ENCODE measurements at regions not wholly inside any gene's neighbourhood (a gene's known extent, or its start where the extent isn't known, plus 50 kb on each side); places are given as distances from the start of the nearest gene placed in this dataset.

DNA sequence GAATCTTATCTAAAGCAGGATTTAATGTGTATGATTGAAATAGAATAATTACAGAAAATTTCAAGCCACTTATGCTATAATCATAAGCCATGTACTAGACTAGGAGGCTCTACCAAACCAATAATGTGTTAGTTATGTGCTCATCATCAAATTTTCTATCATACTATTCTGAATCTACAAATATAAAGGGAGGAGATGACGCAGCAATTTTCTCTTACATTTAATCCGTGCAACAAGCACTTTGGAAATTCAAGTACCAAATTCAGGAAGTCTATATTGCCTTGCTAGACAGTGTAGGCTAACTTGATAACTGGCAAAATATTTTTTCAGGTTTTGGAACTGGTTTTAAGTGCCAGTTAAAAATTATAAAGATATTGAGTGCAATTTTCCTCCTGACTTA, 283.5 kb downstream of the C4orf33 start:
- TF ChIP-seq, protein P1, sequence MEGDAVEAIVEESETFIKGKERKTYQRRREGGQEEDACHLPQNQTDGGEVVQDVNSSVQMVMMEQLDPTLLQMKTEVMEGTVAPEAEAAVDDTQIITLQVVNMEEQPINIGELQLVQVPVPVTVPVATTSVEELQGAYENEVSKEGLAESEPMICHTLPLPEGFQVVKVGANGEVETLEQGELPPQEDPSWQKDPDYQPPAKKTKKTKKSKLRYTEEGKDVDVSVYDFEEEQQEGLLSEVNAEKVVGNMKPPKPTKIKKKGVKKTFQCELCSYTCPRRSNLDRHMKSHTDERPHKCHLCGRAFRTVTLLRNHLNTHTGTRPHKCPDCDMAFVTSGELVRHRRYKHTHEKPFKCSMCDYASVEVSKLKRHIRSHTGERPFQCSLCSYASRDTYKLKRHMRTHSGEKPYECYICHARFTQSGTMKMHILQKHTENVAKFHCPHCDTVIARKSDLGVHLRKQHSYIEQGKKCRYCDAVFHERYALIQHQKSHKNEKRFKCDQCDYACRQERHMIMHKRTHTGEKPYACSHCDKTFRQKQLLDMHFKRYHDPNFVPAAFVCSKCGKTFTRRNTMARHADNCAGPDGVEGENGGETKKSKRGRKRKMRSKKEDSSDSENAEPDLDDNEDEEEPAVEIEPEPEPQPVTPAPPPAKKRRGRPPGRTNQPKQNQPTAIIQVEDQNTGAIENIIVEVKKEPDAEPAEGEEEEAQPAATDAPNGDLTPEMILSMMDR (IDR thresholded peaks at IDR 0.05), result no peak
- TF ChIP-seq POLR2A (IDR thresholded peaks at IDR 0.05), result no peak

Data from gastroesophageal sphincter (tissue), 3 donors.